Spleen (tissue), 11 donors: ENCODE measurements at regions not wholly inside any gene's neighbourhood (a gene's known extent, or its start where the extent isn't known, plus 50 kb on each side); places are given as distances from the start of the nearest gene placed in this dataset.

ENCODE experiments used
- DNase-seq: peaks from one replicate; pipeline ENCODE4 v3.0.0-alpha.2; 2020
- H3K27ac ChIP-seq, 8 donors: fragments of 200-600 bp; sonication (generic) in 7 of 8; 1 replicate in 4 of 8; 2 replicates in 4 of 8; pipeline versions ENCODE4 v1.5.0 to v1.8.0; 2016 to 2021; ENCODE audit warnings: inconsistent platforms in 4 of 8, mild to moderate bottlenecking in 4 of 8, moderate library complexity in 1 of 8
- H3K27me3 ChIP-seq, 7 donors: fragments of 200-600 bp; sonication (generic) in 6 of 7; replicated peaks in 1 of 7; 1 replicate in 4 of 7; 2 replicates in 3 of 7; pipeline versions ENCODE4 v1.5.0 to v1.8.0; 2016 to 2021; ENCODE audit warnings: inconsistent platforms in 3 of 7, mild to moderate bottlenecking in 1 of 7
- H3K36me3 ChIP-seq, 6 donors: fragments of 200-600 bp; sonication (generic) in 5 of 6; 1 replicate in 4 of 6; 2 replicates in 2 of 6; pipeline versions ENCODE4 v1.5.0 to v1.8.0; 2016 to 2021; ENCODE audit warnings: inconsistent platforms in 2 of 6
- H3K4me1 ChIP-seq, 6 donors: fragments of 200-600 bp; sonication (generic) in 5 of 6; 1 replicate in 3 of 6; 2 replicates in 3 of 6; pipeline versions ENCODE4 v1.5.0 to v1.8.0; 2016 to 2021; ENCODE audit warnings: inconsistent platforms in 3 of 6
- H3K4me3 ChIP-seq, 8 donors: fragments of 200-600 bp; sonication (generic) in 7 of 8; 1 replicate in 4 of 8; 2 replicates in 4 of 8; pipeline versions ENCODE4 v1.5.0 to v1.8.0; 2016 to 2021; ENCODE audit warnings: inconsistent platforms in 4 of 8, mild to moderate bottlenecking in 4 of 8, moderate library complexity in 2 of 8
- H3K9me3 ChIP-seq, 8 donors: fragments of 200-600 bp; sonication (generic) in 7 of 8; 1 replicate in 4 of 8; 2 replicates in 4 of 8; pipeline versions ENCODE4 v1.5.0 to v1.8.0; 2016 to 2021; ENCODE audit warnings: inconsistent platforms in 4 of 8
- CTCF ChIP-seq, 11 experiments: fragments of 200-600 bp in 7 of 11; fragments of 450-650 bp in 4 of 11; sonication (generic) in 4 of 11; IDR thresholded peaks in 8 of 11; conservative IDR thresholded peaks in 3 of 11; 1 replicate in 7 of 11; 2 replicates in 4 of 11; pipeline versions ENCODE4 v1.4.0 to v1.8.0; 2016 to 2021; ENCODE audit warnings: antibody characterized with exemption in 11 of 11, inconsistent platforms in 4 of 11, mild to moderate bottlenecking in 1 of 11
- POLR2A ChIP-seq, 3 donors: fragments of 450-650 bp; IDR thresholded peaks; one replicate each; pipeline ENCODE4 v1.5.1; 2017; ENCODE audit warnings: antibody characterized with exemption in 3 of 3, mild to moderate bottlenecking in 1 of 3
- POLR2AphosphoS5 ChIP-seq, 3 donors: sonication (generic); formaldehyde crosslinking; IDR thresholded peaks; one replicate each; pipeline ENCODE4 v1.5.1; 2017; ENCODE audit warnings: antibody characterized with exemption in 3 of 3
- WGBS, 5 donors: extraction: QIAGEN DNeasy Blood & Tissue Kit in 3 of 5; methylation state at CpG; one replicate each; pipeline versions ENCODE4 v1.1.5 to v1.1.7; 2013 to 2018; 5-methylcytosine and 5-hydroxymethylcytosine counted together
- intact Hi-C: fragments of 100-400 bp; cut with DNase I; formaldehyde crosslinking; loops from one replicate; pipeline ENCODE4 v1.15.0; 2023; ENCODE audit warnings: low total_unique reads
- donor health status: healthy with polysubstance abuse.
- donor health status: DM: no; HTN: no; CAD: no; lungs with moderate emphysema.
- donor health status: DM: no; HTN: no; CAD: no.
- donor health status: Bipolar disorder and iron deficiency.
- donor health status: healthy.
- donor health status: DM: no; HTN: no; CAD: no.
- donor health status: DM: yes; HTN: yes; CAD: no.

GRCh38 chr7:155363146-155363539 is 65.5 kb downstream of the INSIG1 start:
- peaks cover 4 to 31% (median 16%) of the 10 kb centered on the region in 6 donors for H3K4me1 ChIP-seq
- H3K36me3 ChIP-seq = no peaks in the 10 kb centered on the region
- 87 to 95% (median 90%) methylated on average over 9 of the region's 9 CpGs for whole genome bisulfite sequencing, 5 donors
- TF ChIP-seq POLR2A (IDR thresholded peaks at IDR 0.05) (no peak), CTCF (IDR thresholded peaks at IDR 0.05 in 8 of 11, conservative IDR thresholded peaks at IDR 0.05 in 3 of 11) (no peak)
- H3K9me3 ChIP-seq = no peaks in the 10 kb centered on the region
- intact Hi-C loops = no loop called here
- no peak overlapping the region for H3K4me3 ChIP-seq
- peaks cover 0 to 74% (median 28%) of the 10 kb centered on the region in 7 donors for H3K27me3 ChIP-seq
- no peak overlapping the region for H3K27ac ChIP-seq
- DNase-seq = no peak

GRCh38 chr7:155363852-155364600 is 66.3 kb downstream of the INSIG1 start:
- no peaks in the 10 kb centered on the region for H3K36me3 ChIP-seq
- H3K4me1 ChIP-seq = peaks cover 4 to 23% (median 15%) of the 10 kb centered on the region in 6 donors
- WGBS, 5 donors = 41 to 53% (median 42%) methylated on average over 20 of the region's 20 CpGs
- no peak overlapping the region for H3K27ac ChIP-seq
- no peaks in the 10 kb centered on the region for H3K9me3 ChIP-seq
- H3K27me3 ChIP-seq = peaks cover 0 to 72% (median 22%) of the 10 kb centered on the region in 7 donors
- no peak overlapping the region for H3K4me3 ChIP-seq
- intact Hi-C loops = no loop called here
- TF ChIP-seq POLR2A (IDR thresholded peaks at IDR 0.05) = no peak
- no peak for TF ChIP-seq CTCF (IDR thresholded peaks at IDR 0.05 in 8 of 11, conservative IDR thresholded peaks at IDR 0.05 in 3 of 11)
- no peak for TF ChIP-seq POLR2AphosphoS5 (IDR thresholded peaks at IDR 0.05)
- DNase-seq = peak; percentile 46

- no peak overlapping the region for H3K4me3 ChIP-seq
- peaks cover 0 to 72% (median 23%) of the 10 kb centered on the region in 7 donors for H3K27me3 ChIP-seq
- peaks cover 4 to 17% (median 12%) of the 10 kb centered on the region in 6 donors for H3K4me1 ChIP-seq
- peak; percentile 31 for DNase-seq
- no peaks in the 10 kb centered on the region for H3K36me3 ChIP-seq
- intact Hi-C loops = no loop called here
- H3K9me3 ChIP-seq = no peaks in the 10 kb centered on the region
- WGBS, 5 donors = 66 to 76% (median 74%) methylated on average over 11 to 12 of the region's 12 CpGs
- no peak overlapping the region for H3K27ac ChIP-seq
- no peak for TF ChIP-seq POLR2AphosphoS5 (IDR thresholded peaks at IDR 0.05)
- TF ChIP-seq CTCF (IDR thresholded peaks at IDR 0.05 in 8 of 11, conservative IDR thresholded peaks at IDR 0.05 in 3 of 11) = no peak
- TF ChIP-seq POLR2A (IDR thresholded peaks at IDR 0.05) = no peak
Measured at GRCh38 chr7:155365146-155365874, 67.6 kb downstream of the INSIG1 start.
